MM.1S (cell line): ENCODE measurements at regions not wholly inside any gene's neighbourhood (a gene's known extent, or its start where the extent isn't known, plus 50 kb on each side); places are given as distances from the start of the nearest gene placed in this dataset.

Source experiments
- EZH2 ChIP-seq: fragments of 300-600 bp; sonication (generic); optimal IDR thresholded peaks from 2 replicates; pipeline ENCODE3; 2017; ENCODE audit warnings: low read depth, mild to moderate bottlenecking, antibody characterized with exemption, low read length, mixed read lengths
- TF ChIP-seq, protein P1 (sequence below): fragments of 300-600 bp; sonication (generic); IDR thresholded peaks from 2 replicates; pipeline ENCODE4 v1.5.1; 2016; ENCODE audit warnings: antibody characterized with exemption, low read length, mixed read lengths

DNA sequence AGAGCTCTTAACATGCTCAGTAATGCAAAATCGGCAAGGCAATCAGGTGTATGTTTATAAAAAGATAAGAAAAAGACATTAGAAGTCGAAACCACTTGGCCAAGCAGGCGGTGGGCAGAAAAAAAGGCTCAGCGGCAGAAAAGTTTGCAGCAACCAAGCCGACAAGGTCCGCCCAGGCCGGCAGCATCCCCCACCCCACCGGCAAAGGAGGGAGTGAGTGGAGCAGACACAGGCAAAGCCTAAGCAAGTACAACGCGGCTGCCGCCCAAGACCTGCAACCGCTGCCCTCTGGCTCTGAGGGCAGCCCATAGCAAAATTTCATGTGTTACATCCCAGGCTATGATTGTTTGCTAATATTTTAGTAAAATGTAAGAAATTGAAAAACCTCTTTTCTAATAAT lies 125.4 kb upstream of the ZCCHC13 start:
- TF ChIP-seq, protein P1, sequence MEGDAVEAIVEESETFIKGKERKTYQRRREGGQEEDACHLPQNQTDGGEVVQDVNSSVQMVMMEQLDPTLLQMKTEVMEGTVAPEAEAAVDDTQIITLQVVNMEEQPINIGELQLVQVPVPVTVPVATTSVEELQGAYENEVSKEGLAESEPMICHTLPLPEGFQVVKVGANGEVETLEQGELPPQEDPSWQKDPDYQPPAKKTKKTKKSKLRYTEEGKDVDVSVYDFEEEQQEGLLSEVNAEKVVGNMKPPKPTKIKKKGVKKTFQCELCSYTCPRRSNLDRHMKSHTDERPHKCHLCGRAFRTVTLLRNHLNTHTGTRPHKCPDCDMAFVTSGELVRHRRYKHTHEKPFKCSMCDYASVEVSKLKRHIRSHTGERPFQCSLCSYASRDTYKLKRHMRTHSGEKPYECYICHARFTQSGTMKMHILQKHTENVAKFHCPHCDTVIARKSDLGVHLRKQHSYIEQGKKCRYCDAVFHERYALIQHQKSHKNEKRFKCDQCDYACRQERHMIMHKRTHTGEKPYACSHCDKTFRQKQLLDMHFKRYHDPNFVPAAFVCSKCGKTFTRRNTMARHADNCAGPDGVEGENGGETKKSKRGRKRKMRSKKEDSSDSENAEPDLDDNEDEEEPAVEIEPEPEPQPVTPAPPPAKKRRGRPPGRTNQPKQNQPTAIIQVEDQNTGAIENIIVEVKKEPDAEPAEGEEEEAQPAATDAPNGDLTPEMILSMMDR, result no peak
- TF ChIP-seq EZH2, result no peak
